GM21390 (cell line): ENCODE measurements at regions not wholly inside any gene's neighbourhood (a gene's known extent, or its start where the extent isn't known, plus 50 kb on each side); places are given as distances from the start of the nearest gene placed in this dataset.

Experiments
- ATAC-seq: cut with Tn5 transposase; IDR thresholded peaks from one replicate; pipeline ENCODE4 v1.9.1; 2021; ENCODE audit not compliant: unreplicated experiment

DNA sequence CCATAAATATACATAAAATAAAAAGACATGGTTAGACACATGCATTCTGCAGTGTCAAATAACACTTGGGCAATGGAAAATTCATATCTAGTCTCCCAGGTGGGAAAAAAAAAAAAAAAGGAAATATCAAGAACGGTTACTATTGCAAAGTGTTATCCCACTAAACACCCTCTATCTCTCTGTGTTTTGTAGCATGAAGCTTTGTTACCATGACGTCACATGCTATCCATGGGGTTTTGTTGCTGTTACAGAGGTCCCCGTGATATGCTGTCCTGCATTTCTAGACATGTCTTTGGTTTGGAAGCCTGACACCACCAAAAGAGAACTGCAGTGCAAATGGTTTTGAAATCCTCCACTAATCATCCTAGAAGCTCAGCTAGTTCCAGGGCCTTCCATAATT lies 50.7 kb upstream of the TLR3 start:
- ATAC-seq = no peak

DNA sequence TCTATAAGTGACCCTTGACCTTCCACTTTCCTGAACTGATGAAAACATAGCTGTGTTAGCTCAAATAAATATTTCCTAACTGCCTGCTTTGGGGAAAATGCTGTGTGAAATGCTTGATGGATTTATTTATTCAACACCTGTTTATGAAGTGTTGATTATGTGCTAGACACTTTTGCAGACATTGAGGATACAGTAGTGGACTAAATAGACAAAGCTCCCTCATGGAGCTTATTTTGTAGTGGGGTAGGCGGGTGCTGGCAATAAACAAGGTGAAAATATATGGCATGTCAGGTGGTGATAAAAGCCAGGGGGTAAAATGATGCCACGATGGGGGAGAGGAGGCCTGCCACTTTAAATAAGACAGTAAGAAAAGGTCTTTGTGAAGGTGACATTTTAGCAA lies 50.2 kb upstream of the TLR3 start:
- no peak for ATAC-seq
